ENCODE measurements at regions not wholly inside any gene's neighbourhood (a gene's known extent, or its start where the extent isn't known, plus 50 kb on each side); places are given as distances from the start of the nearest gene placed in this dataset.
"Not testable (repeated sequence)": the region's sequence is repeated elsewhere in the genome, so short reads cannot be mapped to it uniquely, and the experiment has no call there.

DNA sequence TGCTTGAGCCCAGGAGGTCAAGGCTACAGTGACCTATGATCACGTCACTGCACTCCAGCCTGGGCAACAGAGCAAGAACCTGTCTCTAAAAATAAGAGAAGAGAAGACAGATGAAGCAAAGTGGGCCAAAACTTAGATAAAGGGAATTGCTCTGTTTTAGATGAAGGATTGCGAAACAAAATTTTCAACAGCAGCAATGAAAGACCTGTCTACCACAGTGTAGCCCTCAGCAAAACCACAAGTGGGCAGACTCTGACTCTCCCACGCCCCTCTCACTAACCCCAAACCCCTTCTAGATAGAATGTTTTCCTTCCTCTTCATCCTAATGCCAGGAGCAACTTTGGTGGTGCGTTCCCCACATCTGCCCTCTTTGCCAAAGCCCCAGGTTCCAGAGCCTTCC lies 105.6 kb upstream of the ALDH3B2 start:
- dilution Hi-C loops (cut with MboI; ENCODE audit: extremely low pct_ligation_motif_present, low sequenced_read_pairs) = no loop called here
- DNase-seq (ENCODE audit: low read depth, low spot score) (no peak), FAIRE-seq (no peak)
- no peak overlapping the region for H2AFZ ChIP-seq (ENCODE audit: low read depth, low read length)
- no peaks in the 10 kb centered on the region for H3K9me1 ChIP-seq (replicated peaks; ENCODE audit: control insufficient read depth, extremely low read depth, insufficient read depth, low read length)
- intact Hi-C loops (cut with micrococcal nuclease) = no loop called here
- no peak overlapping the region for H3K27ac ChIP-seq (ENCODE audit: insufficient read depth, low read depth, low read length)
- no peaks in the 10 kb centered on the region for H3K79me2 ChIP-seq (ENCODE audit: control insufficient read depth, insufficient read depth, low read length)
- no peaks in the 10 kb centered on the region for H3K27me3 ChIP-seq (ENCODE audit: control insufficient read depth in 2 of 2, insufficient read depth in 2 of 2, low read length in 2 of 2)
- no TSS peak for BruUV-seq (replicated peaks)
- H4K20me1 ChIP-seq (replicated peaks; ENCODE audit: control insufficient read depth, extremely low read depth, insufficient read depth, low read length) = no peaks in the 10 kb centered on the region
- H3K9me3 ChIP-seq (replicated peaks; ENCODE audit: control insufficient read depth, insufficient read depth, low read length) = no peaks in the 10 kb centered on the region
- H3K9ac ChIP-seq (replicated peaks; ENCODE audit: extremely low read depth, insufficient read depth, low read length) = no peak overlapping the region
- TF ChIP-seq JUN (IDR thresholded peaks at IDR 0.05; ENCODE audit: borderline replicate concordance, insufficient read depth, insufficient read length, low read depth) (no peak), CTCF (IDR thresholded peaks at IDR 0.05; ENCODE audit: extremely low read depth in 1 of 2, insufficient read depth in 1 of 2, low read depth in 1 of 2, low read length in 2 of 2) (no peak), MAX (IDR thresholded peaks at IDR 0.05; ENCODE audit: insufficient read depth, insufficient read length) (no peak), POLR2AphosphoS5 (IDR thresholded peaks at IDR 0.05; ENCODE audit: insufficient read depth, low read depth, low read length) (no peak), POLR2A (IDR thresholded peaks at IDR 0.05; ENCODE audit: low read depth, low read length) (no peak), EZH2 (IDR thresholded peaks at IDR 0.05; ENCODE audit: borderline replicate concordance, low read depth, low read length, severe bottlenecking) (no peak), MYC (IDR thresholded peaks at IDR 0.05; ENCODE audit: low read depth, low read length) (no peak), GATA2 (IDR thresholded peaks at IDR 0.05; ENCODE audit: insufficient read depth, insufficient read length, low read depth, low read length) (no peak), FOS (IDR thresholded peaks at IDR 0.05; ENCODE audit: borderline replicate concordance, insufficient read depth, low read length) (no peak)
- H3K4me1 ChIP-seq (ENCODE audit: control insufficient read depth, extremely low read depth, insufficient read depth, low read length) = no peaks in the 10 kb centered on the region
- no peak overlapping the region for H3K4me3 ChIP-seq (replicated peaks in 1 of 3; ENCODE audit: insufficient read depth in 1 of 3, low read depth in 1 of 3, low read length in 3 of 3)
- ChIA-PET CTCF (no interaction called here), POLR2A (no interaction called here)
- H3K4me2 ChIP-seq (ENCODE audit: insufficient read depth, low read length) = no peak overlapping the region
- H3K36me3 ChIP-seq (ENCODE audit: control insufficient read depth in 2 of 2, extremely low read depth in 1 of 2, insufficient read depth in 2 of 2, low read length in 2 of 2) = no peaks in the 10 kb centered on the region

GRCh38 chr11:67779189-67779875 lies 104.9 kb upstream of the ALDH3B2 start:
- not testable (repeated sequence) for BruUV-seq (replicated peaks); H3K27ac ChIP-seq (ENCODE audit: insufficient read depth, low read depth, low read length); H3K36me3 ChIP-seq (ENCODE audit: control insufficient read depth in 2 of 2, extremely low read depth in 1 of 2, insufficient read depth in 2 of 2, low read length in 2 of 2)

More at GRCh38 chr11:67779189-67779875, 104.9 kb upstream of the ALDH3B2 start:
- H3K79me2 ChIP-seq (ENCODE audit: control insufficient read depth, insufficient read depth, low read length); H3K27me3 ChIP-seq (ENCODE audit: control insufficient read depth in 2 of 2, insufficient read depth in 2 of 2, low read length in 2 of 2); H2AFZ ChIP-seq (ENCODE audit: low read depth, low read length); DNase-seq (ENCODE audit: low read depth, low spot score); CTCF ChIA-PET; H3K9ac ChIP-seq (replicated peaks; ENCODE audit: extremely low read depth, insufficient read depth, low read length); intact Hi-C loops (cut with micrococcal nuclease); H3K4me2 ChIP-seq (ENCODE audit: insufficient read depth, low read length); POLR2A ChIA-PET; H4K20me1 ChIP-seq (replicated peaks; ENCODE audit: control insufficient read depth, extremely low read depth, insufficient read depth, low read length); H3K9me1 ChIP-seq (replicated peaks; ENCODE audit: control insufficient read depth, extremely low read depth, insufficient read depth, low read length); H3K4me3 ChIP-seq (replicated peaks in 1 of 3; ENCODE audit: insufficient read depth in 1 of 3, low read depth in 1 of 3, low read length in 3 of 3); FAIRE-seq; H3K4me1 ChIP-seq (ENCODE audit: control insufficient read depth, extremely low read depth, insufficient read depth, low read length); dilution Hi-C loops (cut with MboI; ENCODE audit: extremely low pct_ligation_motif_present, low sequenced_read_pairs); H3K9me3 ChIP-seq (replicated peaks; ENCODE audit: control insufficient read depth, insufficient read depth, low read length): not testable (repeated sequence)
